Lower leg skin (tissue), 4 donors: ENCODE measurements at regions not wholly inside any gene's neighbourhood (a gene's known extent, or its start where the extent isn't known, plus 50 kb on each side); places are given as distances from the start of the nearest gene placed in this dataset.

Experiments
- DNase-seq, 2 donors: peaks; one replicate each; pipeline ENCODE4 v3.0.0-alpha.2; 2019; ENCODE audit warnings: low spot score in 2 of 2
- H3K4me3 ChIP-seq: fragments of 200-600 bp; sonication (generic); 2 replicates; pipeline ENCODE4 v1.5.1; 2017; ENCODE audit warnings: mild to moderate bottlenecking, low read depth; ENCODE audit not compliant: poor library complexity, severe bottlenecking
- POLR2A ChIP-seq, 2 donors: fragments of 450-650 bp; IDR thresholded peaks; one replicate each; pipeline ENCODE4 v1.6.1; 2016 to 2017; ENCODE audit warnings: antibody characterized with exemption in 2 of 2, mild to moderate bottlenecking in 1 of 2, moderate library complexity in 1 of 2
- WGBS, 2 donors: methylation state at CpG; one replicate each; pipeline ENCODE4 v1.1.5; 2018; 5-methylcytosine and 5-hydroxymethylcytosine counted together
- intact Hi-C: fragments of 100-400 bp; cut with DNase I; formaldehyde crosslinking; loops from one replicate; pipeline ENCODE4 v1.15.0; 2023; ENCODE audit warnings: low total_unique reads
- TF ChIP-seq, protein P1 (sequence below), 3 donors: fragments of 450-650 bp; IDR thresholded peaks; one replicate each; pipeline ENCODE4 v1.5.1; 2016; ENCODE audit warnings: antibody characterized with exemption in 3 of 3, mild to moderate bottlenecking in 3 of 3, moderate library complexity in 2 of 3

DNA sequence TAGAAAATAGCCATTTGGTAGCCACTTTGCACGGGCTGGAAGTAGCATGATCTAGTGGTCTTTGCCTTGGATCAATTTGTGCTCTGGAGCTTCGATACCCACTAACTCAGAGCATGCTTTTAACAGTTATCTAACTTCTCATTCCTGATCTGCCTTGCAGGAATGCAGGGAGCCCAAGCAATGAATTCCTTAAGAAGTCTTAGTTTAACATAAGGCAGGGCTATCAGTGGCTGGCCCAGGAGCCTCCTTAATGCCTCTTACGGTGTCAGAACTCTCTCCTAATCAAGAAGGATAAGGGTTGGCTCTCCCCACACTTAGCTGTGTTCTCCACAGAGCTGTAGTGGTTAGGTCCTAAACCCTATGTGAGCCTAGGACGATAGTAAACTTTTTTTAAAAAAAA is 95.8 kb upstream of the TBCA start:
- intact Hi-C loops, result no loop called here
- WGBS, 2 donors, result 77 to 82% methylated on average over 4 of the region's 4 CpGs
- no peak for TF ChIP-seq POLR2A (IDR thresholded peaks at IDR 0.05)
- TF ChIP-seq, protein P1, sequence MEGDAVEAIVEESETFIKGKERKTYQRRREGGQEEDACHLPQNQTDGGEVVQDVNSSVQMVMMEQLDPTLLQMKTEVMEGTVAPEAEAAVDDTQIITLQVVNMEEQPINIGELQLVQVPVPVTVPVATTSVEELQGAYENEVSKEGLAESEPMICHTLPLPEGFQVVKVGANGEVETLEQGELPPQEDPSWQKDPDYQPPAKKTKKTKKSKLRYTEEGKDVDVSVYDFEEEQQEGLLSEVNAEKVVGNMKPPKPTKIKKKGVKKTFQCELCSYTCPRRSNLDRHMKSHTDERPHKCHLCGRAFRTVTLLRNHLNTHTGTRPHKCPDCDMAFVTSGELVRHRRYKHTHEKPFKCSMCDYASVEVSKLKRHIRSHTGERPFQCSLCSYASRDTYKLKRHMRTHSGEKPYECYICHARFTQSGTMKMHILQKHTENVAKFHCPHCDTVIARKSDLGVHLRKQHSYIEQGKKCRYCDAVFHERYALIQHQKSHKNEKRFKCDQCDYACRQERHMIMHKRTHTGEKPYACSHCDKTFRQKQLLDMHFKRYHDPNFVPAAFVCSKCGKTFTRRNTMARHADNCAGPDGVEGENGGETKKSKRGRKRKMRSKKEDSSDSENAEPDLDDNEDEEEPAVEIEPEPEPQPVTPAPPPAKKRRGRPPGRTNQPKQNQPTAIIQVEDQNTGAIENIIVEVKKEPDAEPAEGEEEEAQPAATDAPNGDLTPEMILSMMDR (IDR thresholded peaks at IDR 0.05), result no peak
- no peak for DNase-seq
- no peak overlapping the region for H3K4me3 ChIP-seq

DNA sequence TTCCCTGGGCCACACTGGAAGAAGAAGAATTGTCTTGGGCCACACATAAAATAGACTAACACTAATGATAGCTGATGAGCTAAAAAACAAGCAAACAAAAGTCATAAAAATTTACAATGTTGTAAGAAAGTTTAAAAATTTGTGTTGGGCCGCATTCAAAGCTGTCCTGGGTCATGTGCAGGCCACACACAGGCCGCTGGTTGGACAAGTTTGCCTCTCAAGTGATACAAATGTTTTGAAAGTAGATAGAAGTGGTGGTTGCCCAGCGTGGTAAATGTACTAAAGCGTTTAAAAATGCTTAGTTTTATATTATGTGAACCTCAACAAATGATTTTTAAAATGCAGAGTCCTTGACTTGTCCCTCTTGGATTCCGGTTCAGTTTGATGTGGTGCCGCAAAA is 94.9 kb upstream of the TBCA start:
- no peak overlapping the region for H3K4me3 ChIP-seq
- TF ChIP-seq POLR2A (IDR thresholded peaks at IDR 0.05), result no peak
- TF ChIP-seq, protein P1 (IDR thresholded peaks at IDR 0.05), result no peak
- intact Hi-C loops, result no loop called here
- no peak for DNase-seq
- WGBS, 2 donors, result 91 to 93% methylated on average over 6 of the region's 6 CpGs

DNA sequence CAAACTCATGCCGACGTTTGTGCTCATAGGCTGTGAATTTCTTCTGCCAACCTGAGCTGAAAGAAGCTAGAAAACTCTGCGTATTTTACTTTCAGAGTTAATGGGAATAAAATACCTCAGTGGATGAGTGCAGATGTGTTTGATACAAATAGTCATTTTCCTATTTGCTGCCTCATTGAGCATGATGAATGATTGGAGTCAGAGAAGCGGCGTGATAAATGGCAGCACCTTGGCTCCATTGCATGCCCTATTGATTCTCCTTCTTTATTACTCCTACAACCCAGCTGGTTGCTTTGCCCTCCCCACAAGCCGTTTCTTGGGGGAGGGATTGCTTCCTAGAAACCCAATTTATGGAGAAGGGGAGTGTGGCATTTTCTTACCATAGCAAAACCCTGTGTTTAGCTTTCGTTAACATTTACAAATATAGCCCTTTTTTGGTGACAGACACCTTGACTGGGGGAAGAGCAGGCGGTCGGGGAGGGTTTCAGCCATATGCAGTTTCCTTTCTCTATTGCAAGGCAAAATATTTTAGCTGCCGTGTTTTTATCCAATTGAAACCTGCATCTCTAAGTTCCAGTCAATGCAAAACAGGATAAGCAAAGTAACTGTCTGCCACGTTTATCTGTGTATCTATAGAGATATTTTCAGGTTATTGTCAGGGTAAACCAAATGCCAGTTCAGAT is 93.1 kb upstream of the TBCA start:
- H3K4me3 ChIP-seq, result no peak overlapping the region
- intact Hi-C loops, result no loop called here
- 84 to 85% methylated on average over 11 of the region's 11 CpGs for whole genome bisulfite sequencing, 2 donors
- TF ChIP-seq, protein P1 (IDR thresholded peaks at IDR 0.05), result no peak
- no peak for TF ChIP-seq POLR2A (IDR thresholded peaks at IDR 0.05)
- DNase-seq, result no peak

DNA sequence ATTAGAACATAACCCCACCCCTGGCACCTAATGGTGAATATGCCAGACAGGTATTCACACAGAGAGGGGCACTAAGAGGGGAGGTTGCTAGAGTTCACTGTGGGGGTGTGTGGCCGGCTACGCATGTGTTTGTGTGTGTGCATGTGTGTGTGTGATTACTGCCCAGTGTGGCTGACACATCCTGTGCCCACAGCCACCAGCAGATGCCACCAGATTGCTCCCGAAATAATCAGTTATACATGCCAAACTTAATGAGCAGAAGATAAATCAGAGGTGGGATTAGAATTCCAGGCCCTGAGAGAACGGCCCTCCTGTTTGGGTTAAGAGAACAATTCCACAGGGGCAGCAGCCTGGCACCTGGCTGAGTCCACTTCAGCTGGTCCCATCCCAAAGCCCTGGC is 91.8 kb upstream of the TBCA start:
- H3K4me3 ChIP-seq, result no peak overlapping the region
- 82 to 83% methylated on average over 4 of the region's 4 CpGs for WGBS, 2 donors
- no peak for TF ChIP-seq POLR2A (IDR thresholded peaks at IDR 0.05)
- TF ChIP-seq, protein P1 (IDR thresholded peaks at IDR 0.05), result no peak
- DNase-seq, result no peak
- intact Hi-C loops, result no loop called here

DNA sequence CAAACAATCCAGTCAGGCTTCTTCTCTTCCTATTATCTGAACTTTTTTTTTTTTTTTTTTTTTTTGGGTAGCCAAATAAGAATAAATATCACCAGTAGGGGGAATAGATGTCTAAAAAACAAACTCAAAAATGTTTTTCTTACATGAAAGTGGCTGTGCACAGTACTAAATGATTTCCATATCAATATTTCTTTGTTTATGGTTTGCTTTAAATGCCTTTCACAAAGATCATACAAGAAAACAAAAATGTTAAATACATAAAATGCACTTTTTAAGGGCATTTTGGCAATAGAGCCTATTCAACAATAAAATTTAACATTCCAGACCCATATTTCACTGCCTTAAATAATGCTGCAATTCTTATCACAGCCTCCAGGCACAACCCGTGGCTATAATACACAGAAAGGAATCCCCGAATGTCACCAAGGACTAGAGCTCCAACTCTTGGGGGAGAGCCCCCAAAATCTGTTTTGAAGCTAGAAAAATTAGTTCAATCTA is 91.1 kb upstream of the TBCA start:
- WGBS, 2 donors, result 22 to 23% methylated on average over 2 of the region's 2 CpGs
- intact Hi-C loops, result no loop called here
- DNase-seq, result no peak
- no peak for TF ChIP-seq POLR2A (IDR thresholded peaks at IDR 0.05)
- TF ChIP-seq, protein P1 (IDR thresholded peaks at IDR 0.05), result no peak
- H3K4me3 ChIP-seq, result no peak overlapping the region

DNA sequence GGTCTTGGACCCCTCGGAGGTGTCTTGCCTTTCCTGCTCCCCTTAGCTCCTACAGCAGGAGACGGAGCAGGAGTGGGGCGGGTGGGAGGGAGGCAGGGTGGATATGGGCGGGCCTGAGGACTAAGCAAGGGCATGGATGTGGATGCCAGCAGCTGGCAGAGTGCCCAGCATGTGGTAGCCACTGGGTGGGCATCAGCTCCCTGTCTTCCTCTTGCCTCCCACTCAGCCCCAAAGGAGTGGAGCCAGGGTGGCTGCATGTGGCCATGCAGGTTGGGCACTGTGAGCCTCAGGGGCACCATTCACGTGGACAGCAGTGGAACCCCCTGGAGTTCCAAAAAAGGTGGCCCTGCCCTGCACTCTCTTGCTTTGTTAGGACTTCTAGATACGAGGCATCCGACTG is 90.1 kb upstream of the TBCA start:
- no peak overlapping the region for H3K4me3 ChIP-seq
- WGBS, 2 donors, result 79% methylated on average over 7 of the region's 7 CpGs
- DNase-seq, result no peak
- intact Hi-C loops, result no loop called here
- TF ChIP-seq, protein P1 (IDR thresholded peaks at IDR 0.05), result no peak
- no peak for TF ChIP-seq POLR2A (IDR thresholded peaks at IDR 0.05)
